Naive B cell (primary cell): ENCODE measurements at regions not wholly inside any gene's neighbourhood (a gene's known extent, or its start where the extent isn't known, plus 50 kb on each side); places are given as distances from the start of the nearest gene placed in this dataset.

Source experiments
- ATAC-seq, 2 donors: fragments of 150-1000 bp; cut with Tn5 transposase; 2 replicates each; pipeline ENCODE4 v1.10.0; 2021; ENCODE audit warnings: low read depth in 2 of 2, mild to moderate bottlenecking in 2 of 2, moderate library complexity in 2 of 2
- DNase-seq: peaks from one replicate; pipeline ENCODE4 v3.0.0; 2022
- H3K27ac Mint-ChIP-seq, 6 donors: one replicate each; pipeline ENCODE4 v1.8.0; 2020 to 2022; ENCODE audit warnings: mild to moderate bottlenecking in 6 of 6, mixed read lengths in 6 of 6, moderate library complexity in 5 of 6, inconsistent platforms in 2 of 6
- H3K27me3 Mint-ChIP-seq, 3 donors: one replicate each; pipeline ENCODE4 v1.8.0; 2021 to 2022; ENCODE audit warnings: mixed read lengths in 3 of 3, mild to moderate bottlenecking in 1 of 3
- H3K36me3 Mint-ChIP-seq, 2 donors: one replicate each; pipeline ENCODE4 v1.8.0; 2020 to 2022; ENCODE audit warnings: mixed read lengths in 2 of 2, inconsistent platforms in 1 of 2, mild to moderate bottlenecking in 1 of 2
- H3K4me1 Mint-ChIP-seq, 3 donors: one replicate each; pipeline ENCODE4 v1.8.0; 2020 to 2022; ENCODE audit warnings: mixed read lengths in 3 of 3, inconsistent platforms in 1 of 3, mild to moderate bottlenecking in 1 of 3, moderate library complexity in 1 of 3
- H3K4me3 Mint-ChIP-seq, 8 donors: one replicate each; pipeline ENCODE4 v1.8.0; 2020 to 2022; ENCODE audit warnings: mild to moderate bottlenecking in 8 of 8, mixed read lengths in 8 of 8, moderate library complexity in 8 of 8, inconsistent platforms in 2 of 8
- H3K9me3 Mint-ChIP-seq, 7 donors: one replicate each; pipeline ENCODE4 v1.8.0; 2020 to 2022; ENCODE audit warnings: mixed read lengths in 7 of 7, mild to moderate bottlenecking in 5 of 7, inconsistent platforms in 2 of 7, moderate library complexity in 1 of 7

GRCh38 chr10:2958659-2959058 is 108.7 kb upstream of the PFKP start:
- no peak for ATAC-seq

GRCh38 chr10:2957785-2958184 is 109.6 kb upstream of the PFKP start:
- no peaks in the 10 kb centered on the region for H3K4me1 Mint-ChIP-seq
- peaks cover 0 to 18% (median 7%) of the 10 kb centered on the region in 7 donors for H3K9me3 Mint-ChIP-seq
- H3K27ac Mint-ChIP-seq = no peak overlapping the region
- no peak for DNase-seq
- no peaks in the 10 kb centered on the region for H3K36me3 Mint-ChIP-seq
- H3K27me3 Mint-ChIP-seq = peaks cover 7 to 20% (median 14%) of the 10 kb centered on the region in 3 donors
- H3K4me3 Mint-ChIP-seq = no peak overlapping the region
- ATAC-seq = no peak

More at GRCh38 chr10:2958659-2959058, 108.7 kb upstream of the PFKP start:
- H3K27ac Mint-ChIP-seq = no peak overlapping the region
- H3K4me1 Mint-ChIP-seq = no peaks in the 10 kb centered on the region
- no peak overlapping the region for H3K4me3 Mint-ChIP-seq
- H3K36me3 Mint-ChIP-seq = no peaks in the 10 kb centered on the region
- H3K9me3 Mint-ChIP-seq = peaks cover 0 to 18% (median 7%) of the 10 kb centered on the region in 7 donors
- peaks cover 11 to 23% (median 14%) of the 10 kb centered on the region in 3 donors for H3K27me3 Mint-ChIP-seq
- no peak for DNase-seq

DNA sequence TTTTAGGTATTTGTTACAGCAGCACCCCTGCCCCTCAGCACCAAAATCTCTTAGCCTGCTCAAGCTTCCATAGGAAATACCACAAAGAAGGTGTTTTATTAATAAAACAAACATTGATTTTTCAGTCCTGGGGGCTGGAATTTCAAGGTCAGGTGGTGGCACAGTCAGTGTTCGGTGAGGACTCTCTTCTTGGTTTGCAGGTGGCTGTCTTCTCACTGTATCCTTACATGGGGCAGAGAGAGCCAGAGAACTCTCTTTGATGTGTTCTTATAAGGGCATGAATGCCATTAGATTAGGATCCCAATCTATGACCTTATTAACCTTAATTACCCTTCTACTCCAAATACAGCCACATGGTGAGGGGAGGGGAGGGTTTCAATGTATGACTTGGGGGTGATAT is 112.3 kb upstream of the PFKP start:
- no peak for DNase-seq
- Mint-ChIP-seq H3K27ac (no peak overlapping the region), H3K36me3 (no peaks in the 10 kb centered on the region), H3K4me3 (no peak overlapping the region), H3K27me3 (peaks cover 10 to 17% (median 15%) of the 10 kb centered on the region in 3 donors), H3K9me3 (peaks cover 0 to 18% (median 6%) of the 10 kb centered on the region in 7 donors), H3K4me1 (no peaks in the 10 kb centered on the region)
- ATAC-seq = no peak

DNA sequence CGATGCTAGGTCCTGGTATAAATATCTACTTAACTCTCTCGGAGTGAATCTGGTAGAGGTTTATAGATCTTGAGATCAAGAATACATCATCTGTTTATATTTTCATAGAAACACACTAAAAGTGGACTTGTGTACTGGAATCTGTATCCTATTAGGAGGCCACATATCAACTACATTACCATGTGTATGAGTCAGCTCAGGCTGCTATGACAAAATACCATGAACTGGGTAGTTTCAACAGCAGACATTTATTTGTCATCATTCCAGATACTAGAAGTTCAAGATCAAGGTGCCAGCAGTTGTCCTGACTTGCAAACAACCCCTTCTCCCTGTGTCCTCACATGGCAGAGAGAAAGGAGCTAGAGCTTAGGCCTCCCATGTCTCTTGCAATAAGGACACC is 113.9 kb upstream of the PFKP start:
- peaks cover 0 to 18% (median 6%) of the 10 kb centered on the region in 7 donors for H3K9me3 Mint-ChIP-seq
- H3K4me3 Mint-ChIP-seq = no peak overlapping the region
- no peaks in the 10 kb centered on the region for H3K4me1 Mint-ChIP-seq
- no peak for ATAC-seq
- H3K36me3 Mint-ChIP-seq = no peaks in the 10 kb centered on the region
- no peak overlapping the region for H3K27ac Mint-ChIP-seq
- DNase-seq = no peak
- H3K27me3 Mint-ChIP-seq = peaks cover 14 to 29% (median 18%) of the 10 kb centered on the region in 3 donors

GRCh38 chr10:2951235-2951835 is 116.0 kb upstream of the PFKP start:
- Mint-ChIP-seq H3K9me3 (peaks cover 0 to 13% (median 5%) of the 10 kb centered on the region in 7 donors), H3K27ac (peak overlapping the region in 1 of 6 donors; percentile 12), H3K36me3 (no peaks in the 10 kb centered on the region), H3K27me3 (peaks cover 26 to 35% (median 26%) of the 10 kb centered on the region in 3 donors), H3K4me1 (no peaks in the 10 kb centered on the region), H3K4me3 (no peak overlapping the region)
- ATAC-seq = no peak
- no peak for DNase-seq

DNA sequence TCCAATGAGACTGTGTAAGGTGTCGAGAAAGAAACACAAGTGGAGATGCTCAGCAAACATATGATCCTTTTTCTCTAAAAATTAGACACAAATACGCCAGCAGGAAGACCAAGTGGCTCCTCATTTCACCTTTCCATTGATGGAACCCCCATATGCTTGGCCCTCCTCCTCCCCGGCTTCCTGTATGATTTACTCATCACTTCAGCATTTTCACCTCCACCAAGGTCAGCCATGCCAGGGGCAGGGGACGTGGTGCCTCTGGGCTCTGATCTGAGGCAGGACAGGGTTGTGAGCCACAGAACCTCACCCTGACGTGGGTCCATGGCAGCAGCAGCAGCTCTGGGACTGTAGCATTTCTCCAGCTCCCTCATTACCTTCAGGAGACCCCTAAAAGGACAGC is 116.8 kb upstream of the PFKP start:
- no peak for DNase-seq
- Mint-ChIP-seq H3K27ac (no peak overlapping the region), H3K4me3 (no peak overlapping the region), H3K9me3 (peaks cover 0 to 5% (median 2%) of the 10 kb centered on the region in 7 donors), H3K27me3 (peaks cover 29 to 38% (median 30%) of the 10 kb centered on the region in 3 donors), H3K36me3 (no peaks in the 10 kb centered on the region), H3K4me1 (no peaks in the 10 kb centered on the region)
- no peak for ATAC-seq

- H3K4me3 Mint-ChIP-seq = peak overlapping the region in 1 of 8 donors; percentile 10
- H3K4me1 Mint-ChIP-seq = no peaks in the 10 kb centered on the region
- H3K27ac Mint-ChIP-seq = no peak overlapping the region
- ATAC-seq (no peak), DNase-seq (no peak)
- H3K27me3 Mint-ChIP-seq = peaks cover 32 to 43% (median 33%) of the 10 kb centered on the region in 3 donors
- H3K9me3 Mint-ChIP-seq = peaks cover 0 to 3% (median 0%) of the 10 kb centered on the region in 7 donors
- H3K36me3 Mint-ChIP-seq = no peaks in the 10 kb centered on the region
Observed at GRCh38 chr10:2949948-2950354, 117.4 kb upstream of the PFKP start.

GRCh38 chr10:2949221-2949947 is 118.0 kb upstream of the PFKP start:
- Mint-ChIP-seq H3K4me3 (peak overlapping the region in 1 of 8 donors; percentile 10), H3K36me3 (no peaks in the 10 kb centered on the region)

DNA sequence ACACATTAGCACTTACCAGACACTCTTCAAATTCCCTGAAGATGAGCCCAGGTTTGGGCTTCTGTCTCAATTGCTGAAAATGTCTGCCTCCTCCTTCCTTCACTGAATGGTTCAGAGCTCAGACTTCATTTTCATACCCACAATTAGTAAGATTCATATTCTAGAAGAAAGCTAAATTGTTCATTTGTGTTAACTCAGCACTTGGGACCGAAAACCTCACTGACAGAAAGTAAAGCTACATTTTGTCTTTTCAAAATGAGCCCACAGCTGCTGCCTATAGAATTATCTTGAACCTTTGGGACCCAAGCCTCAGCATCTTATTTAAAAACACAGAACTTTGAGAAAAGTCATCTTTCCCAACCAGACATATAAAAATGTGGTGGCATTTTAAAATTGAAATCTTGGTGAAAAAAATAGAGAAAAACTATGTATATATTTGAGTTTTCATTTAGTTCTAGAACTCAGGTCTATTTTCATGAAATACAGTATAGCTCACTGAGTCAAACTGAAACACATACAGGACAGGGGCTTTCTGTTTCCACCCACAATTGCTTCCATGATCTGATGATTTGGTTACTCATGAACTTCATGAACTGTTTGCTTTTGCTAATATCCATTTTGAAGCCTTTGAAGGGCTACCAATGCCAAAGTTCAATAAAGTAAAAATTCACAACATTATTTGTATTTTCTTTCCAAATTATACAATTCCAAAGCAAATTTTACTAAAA is 119.1 kb upstream of the PFKP start:
- H3K27ac Mint-ChIP-seq = no peak overlapping the region
- no peak overlapping the region for H3K4me3 Mint-ChIP-seq
- peaks cover 36 to 49% (median 38%) of the 10 kb centered on the region in 3 donors for H3K27me3 Mint-ChIP-seq
- ATAC-seq = no peak
- no peaks in the 10 kb centered on the region for H3K4me1 Mint-ChIP-seq
- no peaks in the 10 kb centered on the region for H3K36me3 Mint-ChIP-seq
- peaks cover 0 to 3% (median 0%) of the 10 kb centered on the region in 7 donors for H3K9me3 Mint-ChIP-seq
- no peak for DNase-seq

More at GRCh38 chr10:2949221-2949947, 118.0 kb upstream of the PFKP start:
- peaks cover 32 to 49% (median 37%) of the 10 kb centered on the region in 3 donors for H3K27me3 Mint-ChIP-seq
- H3K27ac Mint-ChIP-seq = no peak overlapping the region
- ATAC-seq (no peak), DNase-seq (no peak)
- peaks cover 0 to 3% (median 0%) of the 10 kb centered on the region in 7 donors for H3K9me3 Mint-ChIP-seq
- no peaks in the 10 kb centered on the region for H3K4me1 Mint-ChIP-seq

GRCh38 chr10:2944788-2945187 is 122.6 kb upstream of the PFKP start:
- Mint-ChIP-seq H3K4me1 (no peaks in the 10 kb centered on the region), H3K9me3 (peaks cover 0 to 3% (median 0%) of the 10 kb centered on the region in 7 donors), H3K4me3 (no peak overlapping the region), H3K27me3 (peaks cover 38 to 58% (median 41%) of the 10 kb centered on the region in 3 donors), H3K27ac (no peak overlapping the region), H3K36me3 (no peaks in the 10 kb centered on the region)
- no peak for ATAC-seq
- DNase-seq = no peak

DNA sequence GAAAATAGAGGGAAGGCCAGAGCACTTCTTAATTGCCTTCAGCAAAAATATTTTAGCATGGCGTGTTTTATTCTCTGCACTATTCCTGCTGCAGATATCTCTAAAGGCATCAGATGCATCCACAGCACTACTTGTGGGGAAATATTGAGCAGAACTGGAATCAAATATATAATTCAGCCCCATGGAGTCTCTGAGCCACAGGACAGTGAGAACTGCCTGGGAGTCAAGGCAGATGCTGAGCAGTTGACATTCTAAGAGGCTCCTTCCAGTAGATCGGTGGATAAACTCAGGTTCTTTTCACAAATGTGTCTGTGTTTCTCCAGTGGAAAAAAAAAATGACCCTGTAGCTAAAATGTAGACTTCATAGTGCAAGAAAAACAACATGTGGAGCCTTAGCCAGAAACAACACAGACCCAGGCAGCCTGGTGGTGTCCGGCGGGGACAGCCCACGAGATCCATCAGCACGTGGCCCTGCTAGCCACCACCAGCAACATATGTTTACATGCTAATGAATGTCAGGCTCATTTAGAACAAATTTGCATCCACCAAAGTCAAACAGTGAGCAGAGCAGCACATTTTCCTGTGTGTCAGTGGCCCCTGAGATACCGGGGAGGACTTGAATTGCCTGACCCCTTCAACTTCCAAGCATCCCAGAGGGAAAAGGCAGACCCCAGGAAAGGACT is 123.3 kb upstream of the PFKP start:
- no peak for ATAC-seq
- DNase-seq = no peak
- Mint-ChIP-seq H3K4me1 (no peaks in the 10 kb centered on the region), H3K9me3 (peaks cover 0 to 3% (median 0%) of the 10 kb centered on the region in 7 donors), H3K36me3 (no peaks in the 10 kb centered on the region), H3K4me3 (no peak overlapping the region), H3K27me3 (peaks cover 39 to 53% (median 42%) of the 10 kb centered on the region in 3 donors), H3K27ac (no peak overlapping the region)

GRCh38 chr10:2942938-2943337 is 124.4 kb upstream of the PFKP start:
- no peak for DNase-seq

GRCh38 chr10:2938869-2939268 is 128.5 kb upstream of the PFKP start:
- ATAC-seq (no peak), DNase-seq (no peak)
- H3K27ac Mint-ChIP-seq = no peak overlapping the region
- no peaks in the 10 kb centered on the region for H3K36me3 Mint-ChIP-seq
- H3K9me3 Mint-ChIP-seq = no peaks in the 10 kb centered on the region
- peaks cover 29 to 62% (median 61%) of the 10 kb centered on the region in 3 donors for H3K27me3 Mint-ChIP-seq
- peaks cover 0 to 4% (median 0%) of the 10 kb centered on the region in 3 donors for H3K4me1 Mint-ChIP-seq
- H3K4me3 Mint-ChIP-seq = no peak overlapping the region

More at GRCh38 chr10:2942938-2943337, 124.4 kb upstream of the PFKP start:
- Mint-ChIP-seq H3K36me3 (no peaks in the 10 kb centered on the region), H3K9me3 (peaks cover 0 to 3% (median 0%) of the 10 kb centered on the region in 7 donors), H3K27ac (no peak overlapping the region), H3K4me3 (no peak overlapping the region), H3K4me1 (no peaks in the 10 kb centered on the region), H3K27me3 (peaks cover 42 to 60% (median 54%) of the 10 kb centered on the region in 3 donors)
- no peak for ATAC-seq
